ENCODE measurements at regions not wholly inside any gene's neighbourhood (a gene's known extent, or its start where the extent isn't known, plus 50 kb on each side); places are given as distances from the start of the nearest gene placed in this dataset.

GRCh38 chr21:16536643-16537434 lies 807.1 kb downstream of the USP25 start:
- no peak for TF ChIP-seq CTCF (IDR thresholded peaks at IDR 0.05 in 4 of 5, conservative IDR thresholded peaks at IDR 0.05 in 1 of 5)
- TF ChIP-seq POLR2A (IDR thresholded peaks at IDR 0.05): no peak

Measured in gastrocnemius medialis (tissue), 4 donors.